Fibroblast of lung (primary cell): ENCODE measurements at regions not wholly inside any gene's neighbourhood (a gene's known extent, or its start where the extent isn't known, plus 50 kb on each side); places are given as distances from the start of the nearest gene placed in this dataset.

Experiments
- DNase-seq, 2 donors: peaks; one replicate each; pipeline versions ENCODE4 v3.0.0 to v3.0.0-alpha.2; 2010; ENCODE audit warnings: low read depth in 2 of 2
- H2AFZ ChIP-seq: 2 replicates; pipeline ENCODE4 v1.5.1; 2012; ENCODE audit warnings: low read length, control low read depth, inconsistent platforms
- H3K27ac ChIP-seq: 2 replicates; pipeline ENCODE4 v1.5.1; 2011; ENCODE audit warnings: low read length, control low read depth; ENCODE audit not compliant: insufficient read depth
- H3K27me3 ChIP-seq: 2 replicates; pipeline ENCODE4 v1.5.1; 2011; ENCODE audit warnings: mild to moderate bottlenecking, low read length; ENCODE audit not compliant: control insufficient read depth, insufficient read depth
- H3K36me3 ChIP-seq: 2 replicates; pipeline ENCODE4 v1.5.1; 2011; ENCODE audit warnings: low read length; ENCODE audit not compliant: control insufficient read depth, insufficient read depth
- H3K4me1 ChIP-seq: 2 replicates; pipeline ENCODE4 v1.5.1; 2011; ENCODE audit warnings: low read length; ENCODE audit not compliant: control insufficient read depth, insufficient read depth; ENCODE audit errors: extremely low read depth
- H3K4me2 ChIP-seq: 2 replicates; pipeline ENCODE4 v1.5.1; 2011; ENCODE audit warnings: low read length, control low read depth; ENCODE audit not compliant: insufficient read depth; ENCODE audit errors: extremely low read depth
- H3K4me3 ChIP-seq, 4 experiments: fragments of 200-600 bp in 1 of 4; sonication (generic) in 1 of 4; replicated peaks in 1 of 4; 2 replicates each; pipeline ENCODE4 v1.5.1; 2011 to 2016; ENCODE audit warnings: low read length in 4 of 4, low read depth in 3 of 4, mild to moderate bottlenecking in 3 of 4, control low read depth in 2 of 4, inconsistent platforms in 1 of 4, mixed read lengths in 1 of 4; ENCODE audit not compliant: insufficient read depth in 1 of 4; ENCODE audit errors: control extremely low read depth in 1 of 4
- H3K79me2 ChIP-seq: 2 replicates; pipeline ENCODE4 v1.5.1; 2012; ENCODE audit warnings: mild to moderate bottlenecking, low read length, inconsistent platforms; ENCODE audit not compliant: control insufficient read depth, insufficient read depth
- H3K9ac ChIP-seq: 2 replicates; pipeline ENCODE4 v1.5.1; 2011; ENCODE audit warnings: mild to moderate bottlenecking, low read length, control low read depth; ENCODE audit not compliant: insufficient read depth
- H3K9me3 ChIP-seq: 2 replicates; pipeline ENCODE4 v1.5.1; 2012; ENCODE audit warnings: low read depth, low read length; ENCODE audit not compliant: control insufficient read depth, insufficient read depth
- H4K20me1 ChIP-seq: 2 replicates; pipeline ENCODE4 v1.5.1; 2011; ENCODE audit warnings: low read length; ENCODE audit not compliant: control insufficient read depth, insufficient read depth; ENCODE audit errors: extremely low read depth
- EZH2 ChIP-seq: IDR thresholded peaks from 2 replicates; pipeline ENCODE4 v1.5.1; 2012; ENCODE audit warnings: low read length, control low read depth, mild to moderate bottlenecking; ENCODE audit errors: missing control alignments
- TF ChIP-seq, protein P1 (sequence below), 2 donors: IDR thresholded peaks in 1 of 2; conservative IDR thresholded peaks in 1 of 2; 1 replicate in 1 of 2; 2 replicates in 1 of 2; pipeline ENCODE4 v1.5.1; 2011 to 2012; ENCODE audit warnings: low read length in 2 of 2, control low read depth in 1 of 2, inconsistent platforms in 1 of 2, low read depth in 1 of 2, mild to moderate bottlenecking in 1 of 2

DNA sequence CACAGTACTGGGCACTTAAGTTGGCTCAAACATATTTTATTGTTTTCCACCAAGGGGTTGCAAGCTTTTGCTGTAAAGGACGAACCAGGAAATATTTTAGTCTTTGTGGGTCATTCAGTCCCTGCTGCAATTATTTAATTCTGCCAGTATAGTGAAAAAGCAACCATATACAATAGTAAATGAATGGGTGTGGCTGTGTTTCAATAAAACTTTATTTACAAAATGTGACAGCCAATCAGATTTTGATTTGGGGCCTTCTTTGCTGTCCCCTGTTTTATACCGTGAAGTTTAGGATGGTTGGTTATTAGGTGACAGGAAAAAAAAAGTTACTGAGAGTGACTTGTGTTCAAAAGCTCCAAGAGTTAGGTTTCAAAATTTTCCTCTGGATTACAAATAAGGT lies 956.4 kb downstream of the AACS start:
- Histone ChIP-seq H3K79me2 (no peaks in the 10 kb centered on the region), H3K27me3 (no peaks in the 10 kb centered on the region), H3K9me3 (no peaks in the 10 kb centered on the region), H3K4me3 (no peak overlapping the region), H3K4me2 (no peak overlapping the region), H3K4me1 (no peaks in the 10 kb centered on the region), H2AFZ (no peak overlapping the region), H3K27ac (no peak overlapping the region), H3K9ac (no peak overlapping the region), H4K20me1 (no peaks in the 10 kb centered on the region), H3K36me3 (no peaks in the 10 kb centered on the region)
- TF ChIP-seq EZH2: no peak
- TF ChIP-seq, protein P1, sequence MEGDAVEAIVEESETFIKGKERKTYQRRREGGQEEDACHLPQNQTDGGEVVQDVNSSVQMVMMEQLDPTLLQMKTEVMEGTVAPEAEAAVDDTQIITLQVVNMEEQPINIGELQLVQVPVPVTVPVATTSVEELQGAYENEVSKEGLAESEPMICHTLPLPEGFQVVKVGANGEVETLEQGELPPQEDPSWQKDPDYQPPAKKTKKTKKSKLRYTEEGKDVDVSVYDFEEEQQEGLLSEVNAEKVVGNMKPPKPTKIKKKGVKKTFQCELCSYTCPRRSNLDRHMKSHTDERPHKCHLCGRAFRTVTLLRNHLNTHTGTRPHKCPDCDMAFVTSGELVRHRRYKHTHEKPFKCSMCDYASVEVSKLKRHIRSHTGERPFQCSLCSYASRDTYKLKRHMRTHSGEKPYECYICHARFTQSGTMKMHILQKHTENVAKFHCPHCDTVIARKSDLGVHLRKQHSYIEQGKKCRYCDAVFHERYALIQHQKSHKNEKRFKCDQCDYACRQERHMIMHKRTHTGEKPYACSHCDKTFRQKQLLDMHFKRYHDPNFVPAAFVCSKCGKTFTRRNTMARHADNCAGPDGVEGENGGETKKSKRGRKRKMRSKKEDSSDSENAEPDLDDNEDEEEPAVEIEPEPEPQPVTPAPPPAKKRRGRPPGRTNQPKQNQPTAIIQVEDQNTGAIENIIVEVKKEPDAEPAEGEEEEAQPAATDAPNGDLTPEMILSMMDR (conservative IDR thresholded peaks at IDR 0.05 in 1 of 2, IDR thresholded peaks at IDR 0.05 in 1 of 2; ENCODE audit: low read depth in 1 of 2, low read length in 2 of 2): no peak
- no peak for DNase-seq

DNA sequence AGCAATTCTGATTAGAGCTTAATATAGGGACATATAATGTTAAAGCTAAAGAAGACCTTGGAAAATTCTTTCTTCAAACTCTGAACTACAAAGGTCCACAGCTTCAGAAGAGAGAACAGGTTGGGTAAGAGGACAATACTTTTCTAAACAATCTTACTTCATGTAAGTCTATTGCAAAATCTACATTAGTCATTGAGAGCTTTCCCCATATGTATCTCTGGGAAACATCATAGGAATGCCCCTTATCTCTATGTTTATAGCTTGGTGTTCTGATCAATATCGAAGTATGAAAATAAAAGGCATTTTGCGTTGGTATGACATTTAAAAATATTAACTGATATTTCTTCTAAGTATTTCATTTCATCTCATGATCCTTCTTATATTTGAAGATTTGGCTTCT lies 962.6 kb downstream of the AACS start:
- Histone ChIP-seq H4K20me1 (no peaks in the 10 kb centered on the region), H3K4me2 (no peak overlapping the region), H3K4me3 (no peak overlapping the region), H3K27me3 (no peaks in the 10 kb centered on the region), H2AFZ (no peak overlapping the region), H3K9ac (no peak overlapping the region), H3K4me1 (no peaks in the 10 kb centered on the region), H3K79me2 (no peaks in the 10 kb centered on the region), H3K36me3 (no peaks in the 10 kb centered on the region), H3K9me3 (no peaks in the 10 kb centered on the region), H3K27ac (no peak overlapping the region)
- TF ChIP-seq, protein P1 (conservative IDR thresholded peaks at IDR 0.05 in 1 of 2, IDR thresholded peaks at IDR 0.05 in 1 of 2; ENCODE audit: low read depth in 1 of 2, low read length in 2 of 2): no peak
- no peak for TF ChIP-seq EZH2
- no peak for DNase-seq

DNA sequence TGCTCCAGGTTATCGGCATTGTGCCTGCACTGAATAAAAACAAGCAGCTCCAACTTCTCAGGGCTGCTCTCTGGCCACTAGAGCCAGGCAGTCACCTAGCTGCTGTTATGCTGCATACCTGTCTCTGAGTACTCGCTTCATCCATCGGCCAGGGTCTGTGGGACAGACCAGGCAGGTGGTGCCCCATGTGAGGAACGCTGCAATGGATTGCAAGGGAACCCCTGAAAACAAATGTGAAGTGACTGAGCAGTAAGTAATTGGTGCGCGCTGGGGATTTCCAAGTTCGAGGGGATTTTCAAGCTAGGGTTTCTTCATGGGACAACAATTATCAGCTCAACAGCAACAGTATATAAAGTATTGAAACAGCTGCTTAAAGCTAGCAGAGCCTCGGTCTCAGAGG lies 965.3 kb downstream of the AACS start:
- no peaks in the 10 kb centered on the region for H3K79me2 ChIP-seq
- DNase-seq: no peak
- no peak overlapping the region for H3K9ac ChIP-seq
- no peak for TF ChIP-seq EZH2
- TF ChIP-seq, protein P1 (conservative IDR thresholded peaks at IDR 0.05 in 1 of 2, IDR thresholded peaks at IDR 0.05 in 1 of 2; ENCODE audit: low read depth in 1 of 2, low read length in 2 of 2): no peak
- H2AFZ ChIP-seq: no peak overlapping the region
- H3K4me3 ChIP-seq: no peak overlapping the region
- no peak overlapping the region for H3K4me2 ChIP-seq
- no peaks in the 10 kb centered on the region for H3K4me1 ChIP-seq
- no peaks in the 10 kb centered on the region for H3K9me3 ChIP-seq
- no peak overlapping the region for H3K27ac ChIP-seq
- no peaks in the 10 kb centered on the region for H3K27me3 ChIP-seq
- no peaks in the 10 kb centered on the region for H4K20me1 ChIP-seq
- no peaks in the 10 kb centered on the region for H3K36me3 ChIP-seq
